Fibroblast of skin of abdomen (primary cell): ENCODE measurements at regions not wholly inside any gene's neighbourhood (a gene's known extent, or its start where the extent isn't known, plus 50 kb on each side); places are given as distances from the start of the nearest gene placed in this dataset.

Experiments used
- DNase-seq: peaks from one replicate; pipeline ENCODE4 v3.0.0-alpha.2; 2013

DNA sequence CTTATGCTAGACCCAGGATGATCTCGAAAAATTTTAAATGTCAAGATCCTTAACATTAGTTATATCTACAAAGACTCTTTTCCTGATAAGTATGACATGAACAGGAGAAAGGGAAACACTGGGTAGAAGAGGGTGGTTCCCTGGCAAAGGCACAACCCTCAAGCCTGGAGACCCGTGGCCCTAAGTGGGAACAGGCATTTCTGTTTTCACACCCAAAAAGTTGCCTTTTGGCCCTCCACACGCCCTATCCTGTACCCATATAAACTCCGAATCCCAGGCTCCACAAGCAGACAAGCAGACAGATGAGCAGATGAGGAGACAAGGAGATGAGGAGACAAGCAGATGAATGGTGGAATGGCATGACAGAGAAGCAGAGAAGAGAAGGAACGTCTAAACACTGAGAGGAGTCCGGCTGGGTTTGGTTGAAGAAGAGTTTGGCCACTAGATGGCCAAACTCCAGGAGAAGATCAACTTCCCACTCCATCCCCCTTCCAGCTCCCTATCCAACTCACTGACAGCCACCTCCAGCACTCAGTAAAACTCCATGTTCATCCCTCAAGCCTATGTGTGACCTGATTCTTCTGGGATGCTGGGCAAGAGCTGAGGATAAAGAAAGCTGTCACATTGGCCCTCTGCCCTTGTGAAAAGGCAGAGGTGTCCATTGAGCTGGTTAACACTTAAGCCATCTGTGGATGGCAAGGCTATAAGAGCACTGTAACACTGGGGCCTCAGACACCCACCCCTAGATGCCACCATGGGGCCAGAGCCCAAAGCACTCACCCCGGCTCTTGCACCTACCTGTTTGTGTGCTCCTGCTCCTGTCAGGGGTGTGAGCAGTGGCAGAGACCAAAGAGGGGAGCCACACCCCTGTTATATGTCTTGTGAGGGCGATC, 139.6 kb upstream of the FAM20A start:
- DNase-seq, result no peak

DNA sequence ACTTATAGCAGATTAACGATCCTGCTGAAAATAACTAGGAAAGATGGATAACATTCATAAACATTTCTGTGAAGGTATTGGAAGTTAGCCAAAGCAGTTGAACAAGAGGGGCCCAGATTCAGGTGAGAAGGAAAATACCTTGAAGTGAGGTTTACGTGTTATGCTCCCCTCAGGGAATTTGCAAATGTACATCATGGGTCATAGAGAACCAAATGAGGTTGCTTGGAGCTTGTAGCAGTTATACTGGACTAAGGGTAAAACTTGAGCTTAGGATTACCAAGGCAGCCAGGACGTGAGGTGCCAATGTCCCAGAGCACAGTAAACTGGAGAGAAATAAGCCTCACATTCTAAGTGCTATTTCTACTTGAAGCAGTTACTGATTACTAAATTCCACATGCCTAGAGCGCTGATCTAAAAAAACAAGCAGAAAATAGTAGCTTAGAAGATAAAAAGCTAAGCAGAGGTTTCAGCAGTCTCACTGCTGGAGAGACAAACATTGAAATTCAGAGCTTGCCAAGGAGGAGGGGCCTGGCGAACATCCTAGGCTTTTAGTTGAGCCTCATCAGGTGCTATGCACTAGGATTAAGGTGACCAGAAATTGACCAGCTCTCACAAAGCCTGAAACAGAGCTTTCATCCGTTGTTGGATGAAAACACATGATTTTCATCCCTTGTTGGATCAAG, 136.7 kb upstream of the FAM20A start:
- no peak for DNase-seq

DNA sequence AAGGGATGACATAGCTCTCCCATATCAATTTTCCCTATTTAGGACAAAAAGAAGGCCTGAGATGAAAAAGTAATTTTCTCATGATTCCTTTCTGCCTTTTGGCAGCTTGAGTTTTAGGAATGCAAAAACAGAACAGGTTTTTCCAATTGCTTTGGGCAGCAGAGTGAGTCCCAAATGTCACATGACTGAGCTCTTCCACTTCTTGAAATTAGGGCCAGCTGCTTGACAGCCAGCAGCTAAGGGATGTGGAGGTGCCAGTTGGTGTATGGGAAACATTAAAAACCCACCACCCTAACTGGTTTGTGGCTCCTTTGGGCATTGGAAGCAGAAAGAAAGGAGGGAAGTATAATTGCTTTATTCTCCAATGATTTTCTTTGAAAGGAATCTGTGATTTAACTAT, 133.8 kb upstream of the FAM20A start:
- DNase-seq, result no peak

DNA sequence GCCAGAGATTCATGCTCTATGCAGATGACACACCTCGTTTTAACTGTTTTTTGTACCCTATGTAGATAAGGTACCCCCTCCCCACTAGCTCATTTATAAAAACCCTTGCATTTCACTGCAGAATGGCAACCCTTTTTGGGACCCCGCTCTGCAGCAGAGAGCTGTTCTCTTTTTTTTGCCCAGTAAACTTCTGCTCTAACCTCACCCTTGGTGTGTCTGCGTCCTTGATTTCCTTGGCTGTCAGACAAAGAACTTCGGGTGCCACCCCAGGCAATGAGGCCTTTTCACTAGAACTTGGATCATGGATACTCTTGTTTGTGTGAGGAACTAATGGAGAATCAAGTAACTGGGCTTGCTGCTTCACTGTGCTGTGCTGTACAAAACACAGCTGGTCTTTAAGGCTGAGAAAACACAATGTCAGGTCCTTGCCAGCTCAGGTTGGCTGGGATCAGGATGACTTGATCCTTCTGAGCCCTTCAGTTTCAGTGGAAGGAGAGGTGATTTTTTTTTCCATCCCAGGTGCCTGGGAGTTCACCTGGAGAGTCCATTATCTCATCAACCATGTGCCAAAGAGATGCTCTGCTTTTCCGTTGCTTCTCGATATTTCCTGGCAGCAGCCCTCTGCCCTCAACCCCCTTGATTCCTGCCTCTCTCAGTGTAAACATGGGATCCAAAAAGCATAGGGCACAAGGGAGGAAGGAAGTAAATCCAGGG, 133.2 kb upstream of the FAM20A start:
- no peak for DNase-seq

DNA sequence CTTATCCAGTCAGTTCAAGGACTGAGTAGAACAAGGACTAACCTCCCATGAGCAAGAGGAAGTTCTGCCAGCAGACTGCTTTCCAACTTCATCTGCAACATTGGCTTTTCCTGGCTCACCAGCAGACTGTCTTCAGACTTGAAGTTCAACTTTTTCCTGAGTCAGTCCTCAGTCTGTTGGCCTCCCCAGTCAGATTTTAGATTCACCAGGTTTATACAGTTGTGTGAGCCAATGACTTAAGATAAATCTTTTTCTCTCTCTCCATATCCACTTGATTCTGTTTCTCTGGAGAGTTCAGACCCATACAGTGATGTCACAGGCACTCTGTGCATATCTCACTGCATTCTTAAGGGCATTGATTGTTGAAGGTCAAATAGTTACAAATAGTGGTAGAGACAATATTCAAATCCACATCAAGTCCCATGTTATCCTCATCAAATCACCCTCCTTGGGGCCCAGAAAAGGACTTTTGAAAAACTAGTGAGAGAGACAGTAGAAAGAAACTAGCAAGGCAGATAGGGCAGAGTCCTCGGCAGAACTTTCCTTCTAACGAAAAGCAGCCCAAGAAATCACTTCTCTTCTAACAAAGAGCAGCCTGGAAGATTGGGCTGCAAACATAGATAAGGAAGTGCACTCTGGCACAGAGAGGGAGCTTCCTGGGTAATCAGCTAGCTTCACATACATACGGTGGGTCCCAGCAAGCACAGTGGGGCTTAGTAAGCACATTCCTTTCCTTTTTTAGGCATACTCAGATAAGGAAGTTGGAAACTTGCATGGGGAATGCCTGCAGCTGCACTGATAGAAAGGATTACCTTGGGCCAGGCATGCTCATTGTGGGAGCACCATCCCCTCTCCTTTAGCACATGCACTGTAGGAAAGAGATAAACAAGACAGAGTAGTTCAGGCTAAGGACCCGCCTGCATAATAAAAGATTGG, 132.3 kb upstream of the FAM20A start:
- DNase-seq, result peak; percentile 61

DNA sequence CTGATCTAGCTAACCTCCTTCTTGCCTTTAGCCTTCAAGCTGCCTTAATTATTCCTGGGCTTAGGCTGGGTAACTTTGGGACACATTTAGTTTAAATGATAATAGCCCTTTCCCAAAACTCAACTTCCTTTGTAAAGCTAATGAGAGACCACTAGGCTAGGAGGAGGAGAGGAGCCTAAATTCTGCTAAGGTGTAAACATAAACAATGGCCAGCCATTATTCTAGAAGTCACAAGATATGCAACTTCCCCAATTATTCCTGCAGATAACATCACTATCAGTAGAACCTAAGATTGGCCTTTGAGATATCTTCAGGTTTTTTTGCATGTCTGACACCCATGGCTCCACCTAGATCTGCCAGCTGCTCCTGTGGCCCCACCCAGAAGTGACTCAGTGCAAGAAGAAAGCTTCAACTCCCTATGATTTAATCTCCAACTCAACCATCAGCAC, 131.2 kb upstream of the FAM20A start:
- no peak for DNase-seq

DNA sequence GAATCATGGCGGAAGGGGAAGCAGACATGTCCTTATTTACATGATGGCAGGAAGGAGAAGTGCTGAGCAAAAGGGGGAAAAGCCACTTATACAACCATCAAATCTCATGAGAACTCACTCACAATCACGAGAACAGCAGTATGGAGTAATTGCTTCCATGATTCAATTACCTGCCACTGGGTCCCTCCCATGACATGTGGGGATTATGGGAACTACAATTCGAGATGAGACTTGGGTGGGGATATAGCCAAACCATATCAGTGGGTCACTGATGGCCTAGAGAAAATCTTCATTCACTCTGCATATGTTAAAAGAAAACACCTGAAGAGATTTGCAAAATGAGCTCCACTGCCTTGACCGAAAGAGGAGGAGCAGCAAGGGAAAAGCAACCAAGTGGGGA, 130.3 kb upstream of the FAM20A start:
- no peak for DNase-seq

DNA sequence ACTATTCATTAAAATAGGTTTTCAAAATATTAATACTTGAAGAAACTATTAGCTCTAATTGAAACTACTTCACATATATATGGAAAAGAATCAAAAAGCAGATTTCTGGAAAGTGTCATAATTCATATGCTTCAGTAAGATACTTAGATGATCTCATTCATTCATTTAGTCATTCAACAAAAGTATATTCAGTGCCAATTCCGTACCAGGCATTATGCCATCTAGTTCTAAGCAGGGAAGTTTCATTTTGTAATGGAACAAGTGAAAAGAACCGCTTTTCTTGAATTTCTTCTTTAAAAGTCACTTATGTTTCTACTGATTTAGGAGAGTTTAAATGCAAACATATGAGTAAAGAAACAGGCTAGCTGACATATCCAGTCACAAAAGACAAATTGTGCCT, 118.3 kb upstream of the FAM20A start:
- DNase-seq, result no peak

DNA sequence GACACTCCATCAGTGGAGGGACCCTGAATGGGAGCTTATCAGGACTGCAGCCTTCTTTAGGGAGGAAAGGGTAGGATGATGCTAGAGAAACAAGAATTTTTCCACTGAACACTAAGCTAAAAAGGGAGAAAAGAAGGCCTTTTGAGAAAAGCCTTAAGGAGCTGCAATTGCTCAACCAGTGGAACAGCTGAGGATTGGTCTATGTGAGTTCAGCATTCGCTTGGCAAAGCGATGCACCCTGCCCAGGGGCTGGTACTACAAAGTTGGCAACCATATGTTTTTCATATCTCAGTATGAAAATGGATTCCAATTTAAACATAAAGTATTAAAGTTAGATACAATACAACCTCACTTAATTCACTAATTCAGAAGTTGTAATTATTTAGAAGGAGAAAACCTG, 117.8 kb upstream of the FAM20A start:
- no peak for DNase-seq

- DNase-seq, result no peak
These were observed 117.3 kb upstream of the FAM20A start for GRCh38 chr17:68718465-68718864.

- no peak for DNase-seq
These were observed 113.5 kb upstream of the FAM20A start for GRCh38 chr17:68714676-68715075.

DNA sequence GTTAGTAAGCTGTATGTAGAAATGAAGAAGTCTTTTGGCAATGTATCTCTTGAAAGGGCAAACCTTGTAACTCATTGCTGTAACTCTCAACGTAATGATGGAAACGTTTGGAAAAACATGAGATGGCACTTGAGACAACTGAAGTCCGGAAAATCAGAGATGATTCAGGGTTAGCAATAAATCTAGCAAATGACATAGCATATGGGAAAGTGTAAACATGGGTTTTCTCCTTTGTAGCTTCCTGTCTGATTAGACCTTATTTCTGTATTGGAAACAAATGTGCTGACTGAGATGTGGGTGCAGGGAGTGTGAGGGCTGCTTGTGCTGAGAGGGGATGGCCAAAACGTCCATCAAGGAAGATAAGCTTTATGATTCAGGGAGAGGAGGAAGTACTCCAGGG, 110.7 kb upstream of the FAM20A start:
- peak; percentile 60 for DNase-seq

DNA sequence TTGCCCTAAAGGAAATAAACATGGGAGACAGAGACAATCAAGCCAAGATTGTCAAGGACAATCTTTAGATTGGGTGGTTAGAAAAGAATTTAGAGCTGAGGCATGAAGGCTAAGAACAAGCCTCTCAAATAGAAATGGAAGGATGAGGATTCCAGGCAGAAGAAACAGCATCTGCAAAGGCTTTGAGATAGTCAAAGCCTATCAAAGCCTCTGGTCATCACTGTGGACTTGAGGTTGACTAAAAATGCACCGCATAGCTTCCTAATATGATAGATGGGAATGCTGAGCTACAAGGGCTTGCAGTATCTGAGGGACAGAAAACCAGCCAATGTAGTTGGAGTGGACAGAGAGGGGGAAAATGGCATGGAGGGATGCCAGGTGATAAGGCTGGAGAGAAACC, 109.8 kb upstream of the FAM20A start:
- peak; percentile 17 for DNase-seq

- peak; percentile 80 for DNase-seq
These were observed 109.0 kb upstream of the FAM20A start for GRCh38 chr17:68710035-68710780.

DNA sequence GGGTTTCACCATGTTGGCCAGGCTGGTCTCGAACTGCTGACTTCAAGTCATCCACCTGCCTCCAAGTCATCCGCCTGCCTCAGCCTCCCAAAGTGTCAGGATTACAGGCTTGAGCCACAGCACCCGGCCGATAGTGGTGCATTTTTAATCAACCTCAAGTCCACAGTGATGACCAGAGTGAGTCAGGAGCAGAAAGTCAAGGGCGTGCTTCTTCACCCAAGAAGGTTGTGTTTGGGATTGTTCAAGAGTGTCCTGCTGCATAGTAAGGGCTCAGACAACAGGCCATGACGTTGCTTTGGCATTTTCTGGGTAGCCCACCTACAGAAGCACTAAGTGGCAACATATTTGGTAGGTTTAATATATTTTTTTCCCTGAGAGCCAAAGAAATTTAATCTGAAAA, 108.3 kb upstream of the FAM20A start:
- no peak for DNase-seq

DNA sequence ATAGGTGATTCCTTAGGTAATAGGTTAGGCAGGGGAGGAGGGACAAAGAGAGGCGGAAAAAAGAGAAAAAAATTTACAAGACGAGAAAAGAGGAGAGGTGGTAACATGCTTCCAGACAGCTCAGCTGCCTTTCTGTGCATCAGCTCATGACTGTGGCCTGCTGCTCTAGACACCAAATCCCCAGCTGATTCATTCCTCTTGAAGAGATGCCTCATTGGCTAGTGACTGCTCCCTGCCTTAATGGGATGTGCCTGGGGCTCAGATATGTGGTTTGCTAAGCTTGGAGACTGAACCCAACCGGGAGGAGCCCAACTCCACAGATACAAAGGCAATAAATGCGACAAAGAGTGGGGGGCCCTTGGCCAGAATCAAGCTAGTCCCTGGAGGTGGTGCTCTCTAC, 105.9 kb upstream of the FAM20A start:
- peak; percentile 87 for DNase-seq

DNA sequence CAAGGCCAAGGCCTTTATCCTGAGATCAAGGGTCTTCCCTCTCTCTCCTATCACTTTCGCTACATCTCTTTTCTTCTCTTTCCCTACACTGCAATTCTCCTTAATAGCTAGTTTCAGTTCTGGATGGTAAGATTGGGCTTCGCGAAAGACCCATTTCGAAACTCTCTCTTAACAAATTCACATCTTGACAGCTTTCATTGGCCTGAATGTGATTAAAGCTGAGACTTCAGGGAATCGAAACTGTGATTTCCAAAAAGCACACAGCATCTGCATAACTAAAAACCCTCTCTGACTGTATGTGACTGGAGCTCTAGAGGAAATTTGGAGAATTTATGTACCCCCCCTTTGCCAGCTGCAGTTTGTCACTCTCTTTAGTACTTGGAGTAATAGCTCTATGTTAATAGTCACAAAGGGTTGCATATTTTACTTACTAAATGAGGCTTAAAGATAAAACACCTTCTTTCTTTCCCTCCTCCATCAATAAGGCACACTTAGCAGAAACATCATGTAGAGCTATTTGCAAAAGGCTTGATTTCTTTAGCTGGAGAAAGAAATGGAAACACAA, 105.3 kb upstream of the FAM20A start:
- DNase-seq, result no peak

GRCh38 chr17:68705714-68706076, 104.5 kb upstream of the FAM20A start:
- DNase-seq, result no peak

GRCh38 chr17:68704871-68705713, 103.9 kb upstream of the FAM20A start:
- peak; percentile 96 for DNase-seq

DNA sequence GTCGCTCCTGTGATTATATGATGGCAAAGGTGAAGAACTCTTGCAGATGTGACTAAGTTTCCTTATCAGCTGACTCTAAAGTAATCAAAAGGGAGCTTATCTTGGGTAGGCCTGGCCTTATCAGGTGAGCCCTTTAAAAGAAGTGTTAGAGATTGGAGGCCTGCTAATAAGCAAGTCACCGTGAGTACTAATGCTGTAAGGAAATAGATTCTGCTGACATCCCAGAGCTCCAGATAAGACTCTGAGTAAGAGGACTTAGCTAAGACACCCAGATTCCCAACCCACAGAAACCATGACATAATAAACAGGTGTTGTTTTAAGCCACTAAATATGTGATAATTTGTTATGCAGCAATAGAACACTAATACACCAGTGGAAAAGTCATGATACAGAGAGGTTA, 99.9 kb upstream of the FAM20A start:
- no peak for DNase-seq
